ENCODE measurements at regions not wholly inside any gene's neighbourhood (a gene's known extent, or its start where the extent isn't known, plus 50 kb on each side); places are given as distances from the start of the nearest gene placed in this dataset.
"Not testable (repeated sequence)": the region's sequence is repeated elsewhere in the genome, so short reads cannot be mapped to it uniquely, and the experiment has no call there.

GRCh38 chr2:34677119-34677531, 1078.0 kb upstream of the FAM98A start:
- not testable (repeated sequence) for TF ChIP-seq CTCF, POLR2A (IDR thresholded peaks at IDR 0.05)
